ENCODE measurements at regions not wholly inside any gene's neighbourhood (a gene's known extent, or its start where the extent isn't known, plus 50 kb on each side); places are given as distances from the start of the nearest gene placed in this dataset.

DNA sequence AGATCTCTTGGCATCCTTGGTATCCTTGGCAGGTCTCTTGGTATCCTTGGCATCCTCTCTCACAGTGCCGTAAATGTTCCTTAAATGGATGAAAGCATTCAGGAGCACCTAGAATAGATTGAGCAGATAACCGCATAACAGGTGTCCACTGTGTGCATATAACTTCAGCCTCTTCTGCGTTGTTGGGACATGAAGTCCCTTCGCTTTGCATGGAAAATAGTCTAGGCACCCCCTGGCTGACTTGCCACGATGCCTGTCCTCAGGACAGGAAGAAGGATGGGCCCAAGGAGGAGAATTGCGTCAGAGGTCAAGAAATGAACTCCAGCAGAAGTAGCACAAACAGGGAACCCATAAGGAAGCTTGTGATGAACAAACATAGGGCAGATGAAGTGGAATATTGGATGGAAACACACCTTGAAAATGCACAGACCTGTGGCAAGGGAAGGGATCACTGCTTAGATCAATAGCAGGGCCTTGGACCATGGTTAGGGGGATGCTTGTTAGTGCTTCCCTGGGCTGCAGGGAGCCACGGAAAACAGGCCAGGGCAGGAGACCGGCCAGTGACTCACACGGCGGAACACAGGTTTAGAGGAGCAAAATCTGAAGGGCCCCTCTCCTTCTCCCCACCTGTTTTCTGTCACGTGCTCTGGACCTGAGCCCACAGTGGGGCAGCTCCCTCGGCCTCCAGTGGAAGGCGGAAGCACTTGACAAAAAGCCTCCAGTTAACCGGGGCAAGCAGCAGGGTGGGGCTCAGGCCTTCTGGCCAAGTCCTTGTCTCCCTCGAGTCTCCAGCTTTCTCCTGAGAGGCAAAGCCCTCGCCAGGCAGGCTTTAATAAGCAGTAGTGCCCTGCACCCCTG is 99.2 kb upstream of the ASAP2 start:
- TF ChIP-seq, protein P1, sequence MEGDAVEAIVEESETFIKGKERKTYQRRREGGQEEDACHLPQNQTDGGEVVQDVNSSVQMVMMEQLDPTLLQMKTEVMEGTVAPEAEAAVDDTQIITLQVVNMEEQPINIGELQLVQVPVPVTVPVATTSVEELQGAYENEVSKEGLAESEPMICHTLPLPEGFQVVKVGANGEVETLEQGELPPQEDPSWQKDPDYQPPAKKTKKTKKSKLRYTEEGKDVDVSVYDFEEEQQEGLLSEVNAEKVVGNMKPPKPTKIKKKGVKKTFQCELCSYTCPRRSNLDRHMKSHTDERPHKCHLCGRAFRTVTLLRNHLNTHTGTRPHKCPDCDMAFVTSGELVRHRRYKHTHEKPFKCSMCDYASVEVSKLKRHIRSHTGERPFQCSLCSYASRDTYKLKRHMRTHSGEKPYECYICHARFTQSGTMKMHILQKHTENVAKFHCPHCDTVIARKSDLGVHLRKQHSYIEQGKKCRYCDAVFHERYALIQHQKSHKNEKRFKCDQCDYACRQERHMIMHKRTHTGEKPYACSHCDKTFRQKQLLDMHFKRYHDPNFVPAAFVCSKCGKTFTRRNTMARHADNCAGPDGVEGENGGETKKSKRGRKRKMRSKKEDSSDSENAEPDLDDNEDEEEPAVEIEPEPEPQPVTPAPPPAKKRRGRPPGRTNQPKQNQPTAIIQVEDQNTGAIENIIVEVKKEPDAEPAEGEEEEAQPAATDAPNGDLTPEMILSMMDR (conservative IDR thresholded peaks at IDR 0.05; ENCODE audit: low read length), result no peak
- no peak for TF ChIP-seq EZH2phosphoT487 (IDR thresholded peaks at IDR 0.05; ENCODE audit: borderline replicate concordance)
